Keratinocyte (primary cell): ENCODE measurements at regions not wholly inside any gene's neighbourhood (a gene's known extent, or its start where the extent isn't known, plus 50 kb on each side); places are given as distances from the start of the nearest gene placed in this dataset.

Experiments
- CTCF ChIP-seq, 3 experiments: IDR thresholded peaks in 1 of 3; conservative IDR thresholded peaks in 1 of 3; optimal IDR thresholded peaks in 1 of 3; 2 replicates in 2 of 3; 3 replicates in 1 of 3; pipeline versions ENCODE3 to v1.5.1; 2011; ENCODE audit warnings: low read length in 3 of 3, mild to moderate bottlenecking in 3 of 3, moderate library complexity in 2 of 3, control low read depth in 1 of 3, inconsistent platforms in 1 of 3; ENCODE audit not compliant: insufficient read depth in 2 of 3; ENCODE audit errors: extremely low read depth in 1 of 3
- EZH2 ChIP-seq: IDR thresholded peaks from one replicate; pipeline ENCODE4 v1.6.1; 2012; ENCODE audit warnings: inconsistent platforms, mild to moderate bottlenecking, low read length, moderate library complexity

DNA sequence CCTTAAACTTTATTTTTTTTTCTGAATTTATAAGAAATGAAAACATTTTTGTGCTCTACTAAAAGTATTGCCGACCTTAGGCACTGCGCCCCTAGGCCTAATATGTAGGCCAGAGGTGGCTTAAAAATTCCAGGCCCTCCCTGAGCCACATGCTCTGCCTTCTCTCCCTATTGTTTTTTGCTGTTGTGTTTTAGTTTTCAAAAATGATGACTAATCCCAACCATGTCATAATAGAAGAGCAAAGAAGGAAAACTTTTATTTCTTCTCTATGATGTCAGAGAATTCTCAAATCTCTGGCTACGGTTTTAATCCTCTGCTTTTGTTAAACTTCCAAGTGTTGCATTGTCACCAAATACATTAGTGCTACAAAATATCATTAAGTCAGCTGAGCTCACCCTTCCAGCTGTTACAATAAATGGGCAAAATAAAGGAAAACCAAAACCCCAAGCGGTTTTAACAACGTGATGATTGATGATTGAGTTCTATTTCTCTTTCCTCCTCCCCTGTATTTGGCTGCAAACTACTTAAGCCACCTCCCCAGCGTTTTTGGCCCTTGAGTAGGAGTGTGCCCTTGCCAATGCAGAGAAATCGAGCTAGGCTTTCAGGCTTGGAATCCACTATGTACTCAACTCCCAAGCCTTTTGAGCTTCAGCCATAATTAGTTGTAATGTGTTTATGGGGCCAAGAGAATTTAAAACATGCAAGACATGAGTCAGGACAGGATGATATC lies 163.5 kb upstream of the POU3F3 start:
- TF ChIP-seq CTCF (optimal IDR thresholded peaks at IDR 0.05 in 1 of 3, IDR thresholded peaks at IDR 0.05 in 1 of 3, conservative IDR thresholded peaks at IDR 0.05 in 1 of 3; ENCODE audit: extremely low read depth in 1 of 3, insufficient read depth in 2 of 3, low read length in 3 of 3) (no peak), EZH2 (no peak)
